KMS-11 (cell line): ENCODE measurements at regions not wholly inside any gene's neighbourhood (a gene's known extent, or its start where the extent isn't known, plus 50 kb on each side); places are given as distances from the start of the nearest gene placed in this dataset.
"Not testable (repeated sequence)": the region's sequence is repeated elsewhere in the genome, so short reads cannot be mapped to it uniquely, and the experiment has no call there.

Source experiments
- H2AFZ ChIP-seq: fragments of 200-600 bp; sonication (generic); 2 replicates; pipeline ENCODE4 v1.6.1; 2016; ENCODE audit warnings: antibody characterized with exemption, mixed run types, low read depth
- H3K27ac ChIP-seq: fragments of 200-600 bp; sonication (generic); 2 replicates; pipeline ENCODE4 v1.6.1; 2016; ENCODE audit warnings: mild to moderate bottlenecking, mixed run types
- H3K27me3 ChIP-seq: fragments of 200-600 bp; sonication (generic); 2 replicates; pipeline ENCODE4 v1.6.1; 2017; ENCODE audit warnings: mild to moderate bottlenecking, low read depth, mixed run types, moderate library complexity; ENCODE audit not compliant: insufficient read depth
- H3K36me3 ChIP-seq: fragments of 200-600 bp; sonication (generic); 2 replicates; pipeline ENCODE4 v1.6.1; 2017; ENCODE audit warnings: mild to moderate bottlenecking, mixed run types; ENCODE audit not compliant: insufficient read depth
- H3K4me1 ChIP-seq: fragments of 200-600 bp; sonication (generic); 2 replicates; pipeline ENCODE4 v1.6.1; 2016; ENCODE audit warnings: mild to moderate bottlenecking, low read depth, mixed run types; ENCODE audit not compliant: poor library complexity, severe bottlenecking
- H3K4me2 ChIP-seq: fragments of 200-600 bp; sonication (generic); 2 replicates; pipeline ENCODE4 v1.7.0; 2016; ENCODE audit warnings: mild to moderate bottlenecking, mixed run types
- H3K4me3 ChIP-seq: fragments of 200-600 bp; sonication (generic); IDR thresholded peaks from 2 replicates; pipeline ENCODE4 v1.6.1; 2017; ENCODE audit warnings: low read depth, low read length, mixed read lengths; ENCODE audit not compliant: insufficient read depth
- H3K79me2 ChIP-seq: fragments of 200-600 bp; sonication (generic); 2 replicates; pipeline ENCODE4 v1.6.1; 2016; ENCODE audit warnings: low read depth, mixed run types; ENCODE audit not compliant: insufficient read depth
- H3K9ac ChIP-seq: fragments of 200-600 bp; sonication (generic); 2 replicates; pipeline ENCODE4 v1.6.1; 2016; ENCODE audit warnings: mild to moderate bottlenecking, mixed run types
- H4K20me1 ChIP-seq: fragments of 200-600 bp; sonication (generic); 2 replicates; pipeline ENCODE4 v1.6.1; 2016; ENCODE audit warnings: mild to moderate bottlenecking, mixed run types; ENCODE audit not compliant: insufficient read depth
- CTCF ChIP-seq: fragments of 200-600 bp; sonication (generic); conservative IDR thresholded peaks from 2 replicates; pipeline ENCODE4 v1.6.1; 2017; ENCODE audit warnings: low read depth, mild to moderate bottlenecking, antibody characterized with exemption, low read length, moderate library complexity, mixed read lengths

GRCh38 chr4:82240410-82240809 lies 133.4 kb downstream of the HNRNPD start:
- TF ChIP-seq CTCF, result no peak
- H3K27me3 ChIP-seq, result no peaks in the 10 kb centered on the region
- no peak overlapping the region for H3K27ac ChIP-seq
- H3K4me1 ChIP-seq, result no peaks in the 10 kb centered on the region
- no peak overlapping the region for H3K4me2 ChIP-seq
- no peak overlapping the region for H3K9ac ChIP-seq
- no peak overlapping the region for H3K4me3 ChIP-seq
- H3K36me3 ChIP-seq, result no peaks in the 10 kb centered on the region
- H2AFZ ChIP-seq, result no peak overlapping the region
- no peaks in the 10 kb centered on the region for H4K20me1 ChIP-seq
- no peaks in the 10 kb centered on the region for H3K79me2 ChIP-seq

- H3K4me1 ChIP-seq, H3K27me3 ChIP-seq, H3K79me2 ChIP-seq, H3K4me2 ChIP-seq, H3K36me3 ChIP-seq, H4K20me1 ChIP-seq, H3K4me3 ChIP-seq, H3K27ac ChIP-seq, H3K9ac ChIP-seq, H2AFZ ChIP-seq: not testable (repeated sequence)
Measured at GRCh38 chr4:82237142-82237541, 136.6 kb downstream of the HNRNPD start.

- no peak overlapping the region for H2AFZ ChIP-seq
- no peak for TF ChIP-seq CTCF
- no peaks in the 10 kb centered on the region for H4K20me1 ChIP-seq
- no peaks in the 10 kb centered on the region for H3K27me3 ChIP-seq
- H3K4me1 ChIP-seq, result no peaks in the 10 kb centered on the region
- no peak overlapping the region for H3K27ac ChIP-seq
- H3K79me2 ChIP-seq, result no peaks in the 10 kb centered on the region
- no peak overlapping the region for H3K4me2 ChIP-seq
- no peak overlapping the region for H3K4me3 ChIP-seq
- no peaks in the 10 kb centered on the region for H3K36me3 ChIP-seq
- H3K9ac ChIP-seq, result no peak overlapping the region
Measured at GRCh38 chr4:82235346-82235745, 138.4 kb downstream of the HNRNPD start.

DNA sequence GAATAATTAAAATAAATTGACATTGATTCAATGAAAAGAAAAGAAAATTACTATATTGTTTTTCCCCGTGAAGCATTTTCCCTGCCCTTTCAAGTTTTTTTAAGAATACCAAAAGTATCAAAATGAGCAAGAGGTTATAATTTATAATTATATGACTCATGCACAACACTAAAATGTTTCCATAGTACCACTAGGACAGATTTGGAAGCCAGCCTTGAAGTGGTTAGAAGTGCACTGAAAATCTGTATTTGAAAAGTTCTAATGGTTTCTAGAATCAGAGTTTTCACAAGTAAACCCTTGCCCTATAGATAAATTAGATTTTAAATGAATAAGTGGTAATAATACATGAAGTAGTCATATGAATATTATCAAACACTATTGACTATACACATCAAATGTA lies 140.9 kb downstream of the HNRNPD start:
- no peak for TF ChIP-seq CTCF
- no peaks in the 10 kb centered on the region for H3K79me2 ChIP-seq
- H3K36me3 ChIP-seq, result no peaks in the 10 kb centered on the region
- H3K4me3 ChIP-seq, result no peak overlapping the region
- H3K4me1 ChIP-seq, result no peaks in the 10 kb centered on the region
- H3K9ac ChIP-seq, result no peak overlapping the region
- H4K20me1 ChIP-seq, result no peaks in the 10 kb centered on the region
- H2AFZ ChIP-seq, result no peak overlapping the region
- H3K4me2 ChIP-seq, result no peak overlapping the region
- no peak overlapping the region for H3K27ac ChIP-seq
- H3K27me3 ChIP-seq, result no peaks in the 10 kb centered on the region

DNA sequence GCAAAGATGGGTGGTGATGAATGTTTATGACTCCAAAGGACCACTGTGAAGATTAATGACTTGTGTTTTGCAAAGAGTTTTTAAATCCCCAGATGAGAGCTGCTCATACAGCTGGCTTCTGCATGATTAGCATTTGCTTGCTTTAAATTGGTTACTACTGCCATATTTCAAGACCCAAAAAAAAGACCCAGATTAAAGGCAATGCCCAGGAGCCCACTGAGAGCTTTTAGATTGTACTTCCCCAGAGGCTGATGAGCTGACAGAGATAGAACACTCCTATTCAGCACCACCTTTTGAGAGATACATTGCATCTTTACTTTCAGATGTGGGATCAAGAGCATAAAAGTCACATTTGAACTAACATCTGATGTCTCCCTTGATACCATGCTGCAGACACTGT lies 142.0 kb downstream of the HNRNPD start:
- TF ChIP-seq CTCF, result no peak
- Histone ChIP-seq H3K9ac (no peak overlapping the region), H3K27me3 (no peaks in the 10 kb centered on the region), H3K4me3 (no peak overlapping the region), H3K27ac (no peak overlapping the region), H3K79me2 (no peaks in the 10 kb centered on the region), H3K36me3 (no peaks in the 10 kb centered on the region), H3K4me1 (no peaks in the 10 kb centered on the region), H2AFZ (no peak overlapping the region), H4K20me1 (no peaks in the 10 kb centered on the region), H3K4me2 (no peak overlapping the region)
